IMR-90 (cell line): ENCODE measurements at regions not wholly inside any gene's neighbourhood (a gene's known extent, or its start where the extent isn't known, plus 50 kb on each side); places are given as distances from the start of the nearest gene placed in this dataset.

Source experiments
- ATAC-seq: fragments of 200-7000 bp; cut with Tn5 transposase; 2 replicates; pipeline ENCODE4 v1.9.1; 2020; ENCODE audit warnings: low read depth, mild to moderate bottlenecking, moderate library complexity
- BruUV-seq: library from RNA; stranded (reverse); fragments of 400-500 nt; replicated peaks from 2 replicates; lab custom pipeline; 2021; lab: Mats Ljungman, UMichigan
- CTCF ChIA-PET: fragments of 300-600 bp; formaldehyde crosslinking; extraction: SDS; loops from one replicate; lab custom pipeline; 2021; ENCODE audit warnings: antibody characterized with exemption; lab: Yijun Ruan, JAX
- POLR2A ChIA-PET: fragments of 300-600 bp; sonication (Branson Sonifier 250); formaldehyde crosslinking; loops from one replicate; lab custom pipeline; 2022; ENCODE audit warnings: antibody characterized with exemption; ENCODE audit not compliant: unreplicated experiment; lab: Charles Lee
- DNase-seq: peaks from one replicate; pipeline ENCODE4 v3.0.0; 2013
- H2AFZ ChIP-seq: replicated peaks from 2 replicates; pipeline ENCODE3; 2013; ENCODE audit warnings: low read length, mild to moderate bottlenecking; ENCODE audit not compliant: poor library complexity
- H2AK5ac ChIP-seq: 2 replicates; pipeline ENCODE4 v1.6.1; 2013; ENCODE audit warnings: low read depth, low read length, inconsistent platforms
- H2AK9ac ChIP-seq: replicated peaks from 2 replicates; pipeline ENCODE3; 2013; ENCODE audit warnings: mild to moderate bottlenecking, low read depth, low read length, moderate library complexity; ENCODE audit not compliant: poor library complexity
- H2BK120ac ChIP-seq: 2 replicates; pipeline ENCODE4 v1.6.1; 2013; ENCODE audit warnings: low read depth, low read length, inconsistent platforms
- H2BK15ac ChIP-seq: 3 replicates; pipeline ENCODE4 v1.6.1; 2013; ENCODE audit warnings: low read depth, low read length, inconsistent platforms
- H2BK20ac ChIP-seq: 2 replicates; pipeline ENCODE4 v1.6.1; 2013; ENCODE audit warnings: low read depth, mild to moderate bottlenecking, inconsistent platforms, low read length, moderate library complexity
- H2BK5ac ChIP-seq: 2 replicates; pipeline ENCODE4 v1.6.1; 2013; ENCODE audit warnings: mild to moderate bottlenecking, low read depth, low read length, inconsistent platforms; ENCODE audit not compliant: poor library complexity, severe bottlenecking
- H3K14ac ChIP-seq: replicated peaks from 2 replicates; pipeline ENCODE4 v1.6.1; 2013; ENCODE audit warnings: low read depth, low read length, inconsistent platforms
- H3K18ac ChIP-seq: 2 replicates; pipeline ENCODE4 v1.6.1; 2013; ENCODE audit warnings: low read depth, low read length, control low read depth
- H3K23ac ChIP-seq: 2 replicates; pipeline ENCODE4 v1.6.1; 2013; ENCODE audit warnings: low read depth, low read length, inconsistent platforms
- H3K27ac ChIP-seq: 2 replicates; pipeline ENCODE4 v1.5.1; 2013; ENCODE audit warnings: mild to moderate bottlenecking, control low read depth, low read length; ENCODE audit not compliant: insufficient read depth
- H3K27me3 ChIP-seq: 2 replicates; pipeline ENCODE4 v1.6.1; 2013; ENCODE audit warnings: low read length; ENCODE audit not compliant: control insufficient read depth, insufficient read depth
- H3K36me3 ChIP-seq: 2 replicates; pipeline ENCODE4 v1.6.1; 2013; ENCODE audit warnings: low read length, mixed read lengths; ENCODE audit not compliant: control insufficient read depth, insufficient read depth
- H3K4ac ChIP-seq: 2 replicates; pipeline ENCODE4 v1.6.1; 2013; ENCODE audit warnings: low read depth, low read length, inconsistent platforms
- H3K4me1 ChIP-seq: 2 replicates; pipeline ENCODE4 v1.6.1; 2013; ENCODE audit warnings: low read length, mixed read lengths; ENCODE audit not compliant: control insufficient read depth, insufficient read depth
- H3K4me2 ChIP-seq: 2 replicates; pipeline ENCODE4 v1.6.1; 2013; ENCODE audit warnings: low read depth, mild to moderate bottlenecking, control low read depth, low read length, moderate library complexity
- H3K4me3 ChIP-seq: 2 replicates; pipeline ENCODE4 v1.5.1; 2013; ENCODE audit warnings: low read depth, mild to moderate bottlenecking, control low read depth, low read length, moderate library complexity; ENCODE audit not compliant: insufficient read depth
- H3K56ac ChIP-seq: 2 replicates; pipeline ENCODE4 v1.6.1; 2013; ENCODE audit warnings: low read length, inconsistent platforms; ENCODE audit not compliant: insufficient read depth; ENCODE audit errors: extremely low read depth
- H3K79me1 ChIP-seq, 2 experiments: 2 replicates each; pipeline ENCODE4 v1.6.1; 2013; ENCODE audit warnings: low read length in 2 of 2, inconsistent platforms in 1 of 2, low read depth in 1 of 2
- H3K9ac ChIP-seq: 2 replicates; pipeline ENCODE4 v1.6.1; 2013; ENCODE audit warnings: low read depth, low read length, control low read depth
- H3K9me1 ChIP-seq: 2 replicates; pipeline ENCODE4 v1.6.1; 2013; ENCODE audit warnings: low read length, inconsistent platforms; ENCODE audit not compliant: insufficient read depth
- H3K9me3 ChIP-seq: 2 replicates; pipeline ENCODE4 v1.6.1; 2013; ENCODE audit warnings: low read length; ENCODE audit not compliant: control insufficient read depth, insufficient read depth
- H4K20me1 ChIP-seq: 2 replicates; pipeline ENCODE4 v1.6.1; 2013; ENCODE audit warnings: low read length, inconsistent platforms; ENCODE audit not compliant: insufficient read depth
- H4K5ac ChIP-seq: 2 replicates; pipeline ENCODE4 v1.6.1; 2013; ENCODE audit warnings: mild to moderate bottlenecking, low read depth, low read length, control low read depth
- H4K8ac ChIP-seq, 2 experiments: 2 replicates each; pipeline ENCODE4 v1.6.1; 2013; ENCODE audit warnings: low read depth in 2 of 2, low read length in 2 of 2, control low read depth in 1 of 2, inconsistent platforms in 1 of 2
- H4K91ac ChIP-seq: 2 replicates; pipeline ENCODE4 v1.6.1; 2013; ENCODE audit warnings: low read depth, low read length, inconsistent platforms; ENCODE audit not compliant: insufficient read depth
- BHLHE40 ChIP-seq: fragments of 150-350 bp; IDR thresholded peaks from 2 replicates; pipeline ENCODE4 v1.6.1; 2016; ENCODE audit warnings: mild to moderate bottlenecking, low read depth, low read length
- CEBPB ChIP-seq: IDR thresholded peaks from 2 replicates; pipeline ENCODE4 v1.6.1; 2012; ENCODE audit warnings: low read depth, low read length, improper control_type of control experiment
- CHD1 ChIP-seq: IDR thresholded peaks from 2 replicates; pipeline ENCODE4 v1.6.1; 2012; ENCODE audit warnings: low read depth, low read length, improper control_type of control experiment
- CTCF ChIP-seq: conservative IDR thresholded peaks from 2 replicates; pipeline ENCODE4 v1.5.1; 2012; ENCODE audit warnings: mild to moderate bottlenecking, low read depth, low read length, improper control_type of control experiment
- ELK1 ChIP-seq: fragments of 150-350 bp; IDR thresholded peaks from 2 replicates; pipeline ENCODE4 v1.6.1; 2016; ENCODE audit warnings: low read depth, mild to moderate bottlenecking, low read length, moderate library complexity, borderline replicate concordance
- FOS ChIP-seq: fragments of 150-350 bp; IDR thresholded peaks from 2 replicates; pipeline ENCODE4 v1.6.1; 2016; ENCODE audit warnings: low read depth, low read length
- MAFK ChIP-seq: IDR thresholded peaks from 2 replicates; pipeline ENCODE4 v1.6.1; 2012; ENCODE audit warnings: low read depth, low read length, improper control_type of control experiment
- MAZ ChIP-seq: IDR thresholded peaks from 2 replicates; pipeline ENCODE4 v1.6.1; 2012; ENCODE audit warnings: low read depth, mild to moderate bottlenecking, low read length, improper control_type of control experiment, moderate library complexity, borderline replicate concordance
- MXI1 ChIP-seq: IDR thresholded peaks from 2 replicates; pipeline ENCODE4 v1.6.1; 2012; ENCODE audit warnings: low read depth, mild to moderate bottlenecking, low read length, moderate library complexity, borderline replicate concordance
- NFE2L2 ChIP-seq: fragments of 150-350 bp; IDR thresholded peaks from 2 replicates; pipeline ENCODE4 v1.6.1; 2016; ENCODE audit warnings: low read depth, mild to moderate bottlenecking, low read length
- RCOR1 ChIP-seq: IDR thresholded peaks from 2 replicates; pipeline ENCODE4 v1.6.1; 2012; ENCODE audit warnings: mild to moderate bottlenecking, low read length, improper control_type of control experiment; ENCODE audit not compliant: insufficient replicate concordance
- RFX5 ChIP-seq: IDR thresholded peaks from 2 replicates; pipeline ENCODE4 v1.8.0; 2012; ENCODE audit warnings: low read depth, mild to moderate bottlenecking, low read length, moderate library complexity
- SMC3 ChIP-seq: fragments of 150-350 bp; IDR thresholded peaks from 2 replicates; pipeline ENCODE4 v1.6.1; 2016; ENCODE audit warnings: low read depth, mild to moderate bottlenecking, antibody characterized with exemption, low read length, moderate library complexity
- WGBS, 2 experiments: methylation state at CpG; one replicate each; pipeline versions ENCODE4 v1.1.5 to v1.1.7; 2013; ENCODE audit warnings: missing lambda C conversion rate in 2 of 2; ENCODE audit not compliant: insufficient read length in 1 of 2; ENCODE audit errors: extremely low coverage in 2 of 2; 5-methylcytosine and 5-hydroxymethylcytosine counted together
- dilution Hi-C: fragments of 300-500 bp; cut with HindIII; formaldehyde crosslinking; loops from one replicate; pipeline ENCODE4 v1.14.3; 2018; ENCODE audit warnings: low sequenced_read_pairs; ENCODE audit not compliant: unreplicated experiment
- in situ Hi-C: fragments of 300-500 bp; cut with MboI; formaldehyde crosslinking; loops from 3 replicates; pipeline ENCODE4 v1.14.3; 2019; ENCODE audit warnings: low sequenced_read_pairs, inconsistent platforms, mixed read lengths
- intact Hi-C: fragments of 100-400 bp; cut with micrococcal nuclease; formaldehyde crosslinking; loops from 2 replicates; pipeline ENCODE4 v1.10.0; 2022

- H3K79me1 ChIP-seq: no peaks in the 10 kb centered on the region
- TF ChIP-seq CHD1: no peak
- TF ChIP-seq FOS: no peak
- TF ChIP-seq RFX5: no peak
- no peak for TF ChIP-seq CTCF
- no peak for TF ChIP-seq ELK1
- no peak for TF ChIP-seq NFE2L2
- no peak for TF ChIP-seq RCOR1
- TF ChIP-seq SMC3: no peak
- TF ChIP-seq BHLHE40: no peak
- no peak for TF ChIP-seq MAFK
- TF ChIP-seq MXI1: no peak
- TF ChIP-seq CEBPB: no peak
- no peak for TF ChIP-seq MAZ
- ATAC-seq: no peak
- H4K91ac ChIP-seq: no peak overlapping the region
- H3K4me3 ChIP-seq: no peak overlapping the region
- no peak overlapping the region for H2AK9ac ChIP-seq
- no CpG with 5 or more reads among the region's 1 CpG for WGBS, 2 experiments
- intact Hi-C loops: no loop called here
- H4K20me1 ChIP-seq: no peaks in the 10 kb centered on the region
- H3K9me1 ChIP-seq: no peaks in the 10 kb centered on the region
- H2AK5ac ChIP-seq: no peak overlapping the region
- H3K9me3 ChIP-seq: no peaks in the 10 kb centered on the region
- no peak overlapping the region for H3K9ac ChIP-seq
- H2BK20ac ChIP-seq: no peak overlapping the region
- no peak overlapping the region for H3K27ac ChIP-seq
- no peak overlapping the region for H3K4ac ChIP-seq
- no peaks in the 10 kb centered on the region for H3K36me3 ChIP-seq
- ChIA-PET POLR2A (no interaction called here), CTCF (interaction anchor here (0.6 kb wide), 1 partner anchor 15 kb away, joined by 3 read pairs; no protein-coding TSS in a partner anchor)
- no peak overlapping the region for H3K14ac ChIP-seq
- H3K4me1 ChIP-seq: no peaks in the 10 kb centered on the region
- no peak overlapping the region for H2BK5ac ChIP-seq
- H2BK120ac ChIP-seq: no peak overlapping the region
- H4K8ac ChIP-seq: no peak overlapping the region
- dilution Hi-C loops: no loop called here
- no peak overlapping the region for H2BK15ac ChIP-seq
- no peak overlapping the region for H2AFZ ChIP-seq
- no peak overlapping the region for H3K4me2 ChIP-seq
- in situ Hi-C loops: no loop called here
- DNase-seq: no peak
- H3K23ac ChIP-seq: no peak overlapping the region
- no peak overlapping the region for H4K5ac ChIP-seq
- no peak overlapping the region for H3K56ac ChIP-seq
- no peaks in the 10 kb centered on the region for H3K27me3 ChIP-seq
- no TSS peak for BruUV-seq
- no peak overlapping the region for H3K18ac ChIP-seq
These were observed 447.4 kb downstream of the SLC16A7 start for GRCh38 chr12:60043236-60043635.
